GM23338 (cell line): ENCODE measurements at regions not wholly inside any gene's neighbourhood (a gene's known extent, or its start where the extent isn't known, plus 50 kb on each side); places are given as distances from the start of the nearest gene placed in this dataset.
"Not testable (repeated sequence)": the region's sequence is repeated elsewhere in the genome, so short reads cannot be mapped to it uniquely, and the experiment has no call there.

ENCODE experiments used
- ATAC-seq: fragments of 200-7000 bp; cut with Tn5 transposase; 3 replicates; pipeline ENCODE4 v1.9.1; 2020
- DNase-seq: peaks from one replicate; pipeline ENCODE4 v3.0.0-alpha.2; 2015; ENCODE audit warnings: low spot score
- H2AFZ ChIP-seq: fragments of 200-600 bp; sonication (generic); 2 replicates; pipeline ENCODE4 v1.8.0; 2016; ENCODE audit warnings: antibody characterized with exemption, mild to moderate bottlenecking, moderate library complexity
- H3F3A ChIP-seq: fragments of 200-600 bp; sonication (generic); replicated peaks from 2 replicates; pipeline ENCODE4 v1.8.0; 2017; ENCODE audit warnings: antibody characterized with exemption, mixed run types, low read depth
- H3K27ac ChIP-seq: fragments of 200-600 bp; sonication (generic); 2 replicates; pipeline ENCODE4 v1.6.1; 2016; ENCODE audit warnings: low read depth
- H3K27me3 ChIP-seq: fragments of 200-600 bp; sonication (generic); 2 replicates; pipeline ENCODE4 v1.8.0; 2016; ENCODE audit warnings: mild to moderate bottlenecking, mixed run types, moderate library complexity; ENCODE audit not compliant: insufficient read depth
- H3K36me3 ChIP-seq: fragments of 200-600 bp; sonication (generic); 2 replicates; pipeline ENCODE4 v1.8.0; 2016; ENCODE audit warnings: mild to moderate bottlenecking; ENCODE audit not compliant: insufficient read depth
- H3K4me1 ChIP-seq: fragments of 200-600 bp; sonication (generic); 2 replicates; pipeline ENCODE4 v1.8.0; 2016; ENCODE audit warnings: mild to moderate bottlenecking, moderate library complexity; ENCODE audit not compliant: insufficient read depth
- H3K4me2 ChIP-seq: fragments of 200-600 bp; sonication (generic); 2 replicates; pipeline ENCODE4 v1.7.1; 2017; ENCODE audit warnings: mixed run types
- H3K4me3 ChIP-seq: fragments of 200-600 bp; sonication (generic); 2 replicates; pipeline ENCODE4 v1.6.1; 2016; ENCODE audit warnings: mixed run types
- H3K79me2 ChIP-seq: fragments of 200-600 bp; sonication (generic); replicated peaks from 2 replicates; pipeline ENCODE4 v1.8.0; 2017; ENCODE audit warnings: mild to moderate bottlenecking; ENCODE audit not compliant: insufficient read depth
- H3K9me2 ChIP-seq: fragments of 200-600 bp; sonication (generic); 2 replicates; pipeline ENCODE4 v1.8.0; 2017; ENCODE audit not compliant: insufficient read depth
- H4K20me1 ChIP-seq: fragments of 200-600 bp; sonication (generic); replicated peaks from 2 replicates; pipeline ENCODE4 v1.8.0; 2017; ENCODE audit warnings: mild to moderate bottlenecking; ENCODE audit not compliant: insufficient read depth
- H3K27ac Mint-ChIP-seq: 2 replicates; pipeline ENCODE4 v1.8.0; 2020; ENCODE audit warnings: inconsistent platforms, mild to moderate bottlenecking, moderate library complexity, mixed read lengths
- H3K27me3 Mint-ChIP-seq: 3 replicates; pipeline ENCODE4 v1.8.0; 2022; ENCODE audit warnings: low read depth, mild to moderate bottlenecking, moderate library complexity, mixed read lengths, inconsistent platforms; ENCODE audit not compliant: insufficient read depth, poor library complexity
- H3K36me3 Mint-ChIP-seq: 3 replicates; pipeline ENCODE4 v1.8.0; 2021; ENCODE audit warnings: low read depth, mild to moderate bottlenecking, inconsistent platforms, moderate library complexity, mixed read lengths
- H3K4me1 Mint-ChIP-seq: 3 replicates; pipeline ENCODE4 v1.8.0; 2020; ENCODE audit warnings: mild to moderate bottlenecking, inconsistent platforms, mixed read lengths
- H3K4me3 Mint-ChIP-seq: 3 replicates; pipeline ENCODE4 v1.8.0; 2021; ENCODE audit warnings: moderate library complexity, mild to moderate bottlenecking, inconsistent platforms, mixed read lengths
- H3K9me3 Mint-ChIP-seq: 3 replicates; pipeline ENCODE4 v1.8.0; 2020; ENCODE audit warnings: moderate library complexity, mild to moderate bottlenecking, inconsistent platforms, mixed read lengths
- CREB1 ChIP-seq: fragments of 250-450 bp; sonication (Bioruptor Pico); IDR thresholded peaks from 2 replicates; pipeline ENCODE4 v1.5.0; 2020; ENCODE audit warnings: low read depth, mild to moderate bottlenecking, moderate library complexity
- ZNF114 ChIP-seq: fragments of 250-450 bp; sonication (Bioruptor Pico); IDR thresholded peaks from 2 replicates; pipeline ENCODE4 v1.5.0; 2020; ENCODE audit warnings: mild to moderate bottlenecking, moderate library complexity
- TF ChIP-seq, protein P1 (sequence below): IDR thresholded peaks from 2 replicates; pipeline ENCODE4 v1.6.1; 2016; ENCODE audit warnings: antibody characterized with exemption
- TF ChIP-seq, protein P2 (sequence below): fragments of 250-450 bp; sonication (Bioruptor Pico); IDR thresholded peaks from 2 replicates; pipeline ENCODE4 v1.5.0; 2020; ENCODE audit warnings: mild to moderate bottlenecking, moderate library complexity
- TF ChIP-seq, protein P3 (sequence below), 2 experiments: fragments of 200-600 bp in 1 of 2; sonication (generic) in 1 of 2; conservative IDR thresholded peaks; 2 replicates each; pipeline versions ENCODE4 v1.5.1 to v1.6.1; 2016 to 2017; ENCODE audit warnings: antibody characterized with exemption in 2 of 2, low read depth in 2 of 2, mild to moderate bottlenecking in 2 of 2, moderate library complexity in 1 of 2

DNA sequence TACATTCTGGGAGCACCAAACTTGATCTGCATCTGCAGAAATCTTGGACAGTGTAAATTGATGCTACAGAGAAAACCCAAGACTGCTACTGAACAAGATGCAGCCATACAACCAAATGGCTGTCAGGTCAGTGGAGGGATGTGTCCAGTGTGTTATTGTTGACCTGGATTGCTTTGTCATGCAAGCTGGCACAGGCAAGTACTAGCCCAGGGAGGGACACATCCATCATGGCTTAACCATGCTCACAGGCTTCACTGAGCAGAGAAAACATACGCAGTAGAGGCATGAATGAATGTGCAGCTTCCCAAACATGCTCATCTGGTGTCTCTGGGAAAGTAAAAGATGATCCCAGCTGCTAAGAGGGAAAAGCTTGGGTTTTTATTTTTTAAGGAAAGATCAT, 93.6 kb downstream of the MTNR1B start:
- Histone ChIP-seq H3K4me3 (no peak overlapping the region), H3K27me3 (no peaks in the 10 kb centered on the region), H3K4me1 (0 out of 2 replicates have a peak, but pooled peaks cover 5% of the 10 kb centered on the region), H3K9me2 (peaks cover 3% of the 10 kb centered on the region; the same call in 1 of the 2 replicates), H2AFZ (no peak overlapping the region), H3K4me2 (no peak overlapping the region), H3K36me3 (no peaks in the 10 kb centered on the region), H3K79me2 (no peaks in the 10 kb centered on the region), H4K20me1 (no peaks in the 10 kb centered on the region), H3K27ac (no peak overlapping the region), H3F3A (no peaks in the 10 kb centered on the region)
- TF ChIP-seq, protein P1, sequence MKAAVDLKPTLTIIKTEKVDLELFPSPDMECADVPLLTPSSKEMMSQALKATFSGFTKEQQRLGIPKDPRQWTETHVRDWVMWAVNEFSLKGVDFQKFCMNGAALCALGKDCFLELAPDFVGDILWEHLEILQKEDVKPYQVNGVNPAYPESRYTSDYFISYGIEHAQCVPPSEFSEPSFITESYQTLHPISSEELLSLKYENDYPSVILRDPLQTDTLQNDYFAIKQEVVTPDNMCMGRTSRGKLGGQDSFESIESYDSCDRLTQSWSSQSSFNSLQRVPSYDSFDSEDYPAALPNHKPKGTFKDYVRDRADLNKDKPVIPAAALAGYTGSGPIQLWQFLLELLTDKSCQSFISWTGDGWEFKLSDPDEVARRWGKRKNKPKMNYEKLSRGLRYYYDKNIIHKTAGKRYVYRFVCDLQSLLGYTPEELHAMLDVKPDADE: no peak
- TF ChIP-seq CREB1: no peak
- TF ChIP-seq ZNF114 (CRISPR knock-in tag): no peak
- TF ChIP-seq, protein P2, sequence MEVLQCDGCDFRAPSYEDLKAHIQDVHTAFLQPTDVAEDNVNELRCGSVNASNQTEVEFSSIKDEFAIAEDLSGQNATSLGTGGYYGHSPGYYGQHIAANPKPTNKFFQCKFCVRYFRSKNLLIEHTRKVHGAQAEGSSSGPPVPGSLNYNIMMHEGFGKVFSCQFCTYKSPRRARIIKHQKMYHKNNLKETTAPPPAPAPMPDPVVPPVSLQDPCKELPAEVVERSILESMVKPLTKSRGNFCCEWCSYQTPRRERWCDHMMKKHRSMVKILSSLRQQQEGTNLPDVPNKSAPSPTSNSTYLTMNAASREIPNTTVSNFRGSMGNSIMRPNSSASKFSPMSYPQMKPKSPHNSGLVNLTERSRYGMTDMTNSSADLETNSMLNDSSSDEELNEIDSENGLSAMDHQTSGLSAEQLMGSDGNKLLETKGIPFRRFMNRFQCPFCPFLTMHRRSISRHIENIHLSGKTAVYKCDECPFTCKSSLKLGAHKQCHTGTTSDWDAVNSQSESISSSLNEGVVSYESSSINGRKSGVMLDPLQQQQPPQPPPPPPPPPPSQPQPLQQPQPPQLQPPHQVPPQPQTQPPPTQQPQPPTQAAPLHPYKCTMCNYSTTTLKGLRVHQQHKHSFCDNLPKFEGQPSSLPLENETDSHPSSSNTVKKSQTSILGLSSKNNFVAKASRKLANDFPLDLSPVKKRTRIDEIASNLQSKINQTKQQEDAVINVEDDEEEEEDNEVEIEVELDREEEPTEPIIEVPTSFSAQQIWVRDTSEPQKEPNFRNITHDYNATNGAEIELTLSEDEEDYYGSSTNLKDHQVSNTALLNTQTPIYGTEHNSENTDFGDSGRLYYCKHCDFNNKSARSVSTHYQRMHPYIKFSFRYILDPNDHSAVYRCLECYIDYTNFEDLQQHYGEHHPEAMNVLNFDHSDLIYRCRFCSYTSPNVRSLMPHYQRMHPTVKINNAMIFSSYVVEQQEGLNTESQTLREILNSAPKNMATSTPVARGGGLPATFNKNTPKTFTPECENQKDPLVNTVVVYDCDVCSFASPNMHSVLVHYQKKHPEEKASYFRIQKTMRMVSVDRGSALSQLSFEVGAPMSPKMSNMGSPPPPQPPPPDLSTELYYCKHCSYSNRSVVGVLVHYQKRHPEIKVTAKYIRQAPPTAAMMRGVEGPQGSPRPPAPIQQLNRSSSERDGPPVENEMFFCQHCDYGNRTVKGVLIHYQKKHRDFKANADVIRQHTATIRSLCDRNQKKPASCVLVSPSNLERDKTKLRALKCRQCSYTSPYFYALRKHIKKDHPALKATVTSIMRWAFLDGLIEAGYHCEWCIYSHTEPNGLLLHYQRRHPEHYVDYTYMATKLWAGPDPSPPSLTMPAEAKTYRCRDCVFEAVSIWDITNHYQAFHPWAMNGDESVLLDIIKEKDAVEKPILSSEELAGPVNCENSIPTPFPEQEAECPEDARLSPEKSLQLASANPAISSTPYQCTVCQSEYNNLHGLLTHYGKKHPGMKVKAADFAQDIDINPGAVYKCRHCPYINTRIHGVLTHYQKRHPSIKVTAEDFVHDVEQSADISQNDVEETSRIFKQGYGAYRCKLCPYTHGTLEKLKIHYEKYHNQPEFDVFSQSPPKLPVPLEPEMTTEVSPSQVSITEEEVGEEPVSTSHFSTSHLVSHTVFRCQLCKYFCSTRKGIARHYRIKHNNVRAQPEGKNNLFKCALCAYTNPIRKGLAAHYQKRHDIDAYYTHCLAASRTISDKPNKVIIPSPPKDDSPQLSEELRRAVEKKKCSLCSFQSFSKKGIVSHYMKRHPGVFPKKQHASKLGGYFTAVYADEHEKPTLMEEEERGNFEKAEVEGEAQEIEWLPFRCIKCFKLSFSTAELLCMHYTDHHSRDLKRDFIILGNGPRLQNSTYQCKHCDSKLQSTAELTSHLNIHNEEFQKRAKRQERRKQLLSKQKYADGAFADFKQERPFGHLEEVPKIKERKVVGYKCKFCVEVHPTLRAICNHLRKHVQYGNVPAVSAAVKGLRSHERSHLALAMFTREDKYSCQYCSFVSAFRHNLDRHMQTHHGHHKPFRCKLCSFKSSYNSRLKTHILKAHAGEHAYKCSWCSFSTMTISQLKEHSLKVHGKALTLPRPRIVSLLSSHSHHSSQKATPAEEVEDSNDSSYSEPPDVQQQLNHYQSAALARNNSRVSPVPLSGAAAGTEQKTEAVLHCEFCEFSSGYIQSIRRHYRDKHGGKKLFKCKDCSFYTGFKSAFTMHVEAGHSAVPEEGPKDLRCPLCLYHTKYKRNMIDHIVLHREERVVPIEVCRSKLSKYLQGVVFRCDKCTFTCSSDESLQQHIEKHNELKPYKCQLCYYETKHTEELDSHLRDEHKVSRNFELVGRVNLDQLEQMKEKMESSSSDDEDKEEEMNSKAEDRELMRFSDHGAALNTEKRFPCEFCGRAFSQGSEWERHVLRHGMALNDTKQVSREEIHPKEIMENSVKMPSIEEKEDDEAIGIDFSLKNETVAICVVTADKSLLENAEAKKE (CRISPR knock-in tag): no peak
- no peak overlapping the region for H3K27ac Mint-ChIP-seq
- peaks cover 12% of the 10 kb centered on the region; the same call in 2 of the 3 replicates for H3K4me1 Mint-ChIP-seq
- DNase-seq (no peak), ATAC-seq (no peak)
- no peaks in the 10 kb centered on the region for H3K27me3 Mint-ChIP-seq
- H3K4me3 Mint-ChIP-seq: no peak overlapping the region
- H3K9me3 Mint-ChIP-seq: peaks cover 4% of the 10 kb centered on the region; the same call in 1 of the 3 replicates
- peaks cover 9% of the 10 kb centered on the region for H3K36me3 Mint-ChIP-seq

- H3K4me1 Mint-ChIP-seq: peaks cover 23% of the 10 kb centered on the region
- not testable (repeated sequence) for H4K20me1 ChIP-seq, H3K4me3 Mint-ChIP-seq, H3K9me3 Mint-ChIP-seq, H3K9me2 ChIP-seq, H3K4me2 ChIP-seq, H3K36me3 ChIP-seq, H3K79me2 ChIP-seq, H3K27me3 ChIP-seq, H3K36me3 Mint-ChIP-seq, H3K27me3 Mint-ChIP-seq, H3K4me3 ChIP-seq, H3K27ac ChIP-seq, H3F3A ChIP-seq
- Histone ChIP-seq H2AFZ (peak overlapping the region; percentile 96), H3K4me1 (peaks cover 19% of the 10 kb centered on the region; the same call in 1 of the 2 replicates)
- DNase-seq (peak; percentile 60), ATAC-seq (peak; percentile 50)
- peak overlapping the region; percentile 65 for H3K27ac Mint-ChIP-seq
- TF ChIP-seq, protein P3, sequence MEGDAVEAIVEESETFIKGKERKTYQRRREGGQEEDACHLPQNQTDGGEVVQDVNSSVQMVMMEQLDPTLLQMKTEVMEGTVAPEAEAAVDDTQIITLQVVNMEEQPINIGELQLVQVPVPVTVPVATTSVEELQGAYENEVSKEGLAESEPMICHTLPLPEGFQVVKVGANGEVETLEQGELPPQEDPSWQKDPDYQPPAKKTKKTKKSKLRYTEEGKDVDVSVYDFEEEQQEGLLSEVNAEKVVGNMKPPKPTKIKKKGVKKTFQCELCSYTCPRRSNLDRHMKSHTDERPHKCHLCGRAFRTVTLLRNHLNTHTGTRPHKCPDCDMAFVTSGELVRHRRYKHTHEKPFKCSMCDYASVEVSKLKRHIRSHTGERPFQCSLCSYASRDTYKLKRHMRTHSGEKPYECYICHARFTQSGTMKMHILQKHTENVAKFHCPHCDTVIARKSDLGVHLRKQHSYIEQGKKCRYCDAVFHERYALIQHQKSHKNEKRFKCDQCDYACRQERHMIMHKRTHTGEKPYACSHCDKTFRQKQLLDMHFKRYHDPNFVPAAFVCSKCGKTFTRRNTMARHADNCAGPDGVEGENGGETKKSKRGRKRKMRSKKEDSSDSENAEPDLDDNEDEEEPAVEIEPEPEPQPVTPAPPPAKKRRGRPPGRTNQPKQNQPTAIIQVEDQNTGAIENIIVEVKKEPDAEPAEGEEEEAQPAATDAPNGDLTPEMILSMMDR (conservative IDR thresholded peaks at IDR 0.05; ENCODE audit: low read depth in 2 of 2): peak; percentile 59 to 74
Measured at GRCh38 chr11:93065074-93065674, 95.7 kb downstream of the MTNR1B start.
